SK-N-SH (cell line): ENCODE measurements at regions not wholly inside any gene's neighbourhood (a gene's known extent, or its start where the extent isn't known, plus 50 kb on each side); places are given as distances from the start of the nearest gene placed in this dataset.

Experiments used
- CTCF ChIA-PET: fragments of 300-600, 350-600 bp; formaldehyde crosslinking; extraction: SDS; loops from one replicate; lab custom pipeline; 2021; lab: Yijun Ruan, JAX
- POLR2A ChIA-PET: fragments of 350-600 bp; sonication (Branson Sonifier 250); formaldehyde crosslinking; extraction: SDS; loops from one replicate; lab custom pipeline; 2020; ENCODE audit warnings: antibody characterized with exemption, inconsistent platforms; lab: Yijun Ruan, JAX
- DNase-seq: peaks from one replicate; pipeline ENCODE4 v3.0.0; 2012
- H2AFZ ChIP-seq: fragments of 200-600 bp; sonication (generic); 2 replicates; pipeline ENCODE4 v1.8.1; 2016; ENCODE audit warnings: antibody characterized with exemption, mild to moderate bottlenecking, low read depth
- H3F3A ChIP-seq: fragments of 200-600 bp; sonication (generic); replicated peaks from 2 replicates; pipeline ENCODE3; 2016; ENCODE audit warnings: antibody characterized with exemption, mild to moderate bottlenecking; ENCODE audit not compliant: insufficient read depth
- H3K27ac ChIP-seq, 2 experiments: fragments of 200-500 bp in 1 of 2; fragments of 200-600 bp in 1 of 2; sonication (Bioruptor generic) in 1 of 2; sonication (generic), shearing (Covaris generic) in 1 of 2; 2 replicates each; pipeline versions ENCODE4 v1.5.1 to v1.6.1; 2014 to 2016; ENCODE audit warnings: low read depth in 2 of 2, inconsistent platforms in 1 of 2, low read length in 1 of 2, mild to moderate bottlenecking in 1 of 2, mixed read lengths in 1 of 2
- H3K27me3 ChIP-seq: fragments of 200-600 bp; sonication (generic), shearing (Covaris generic); 2 replicates; pipeline ENCODE4 v1.6.1; 2016; ENCODE audit warnings: mixed run types; ENCODE audit not compliant: insufficient read depth
- H3K36me3 ChIP-seq, 2 experiments: fragments of 200-500 bp in 1 of 2; fragments of 200-600 bp in 1 of 2; sonication (Bioruptor generic) in 1 of 2; sonication (generic) in 1 of 2; replicated peaks in 1 of 2; 2 replicates each; pipeline versions ENCODE3 to v1.5.1; 2014 to 2016; ENCODE audit warnings: low read length in 1 of 2, mild to moderate bottlenecking in 1 of 2; ENCODE audit not compliant: insufficient read depth in 2 of 2, control insufficient read depth in 1 of 2
- H3K4me1 ChIP-seq, 2 experiments: fragments of 200-500 bp in 1 of 2; fragments of 200-600 bp in 1 of 2; sonication (Bioruptor generic) in 1 of 2; sonication (generic), shearing (Covaris generic) in 1 of 2; 2 replicates each; pipeline versions ENCODE4 v1.5.1 to v1.6.1; 2014 to 2016; ENCODE audit warnings: low read depth in 1 of 2, low read length in 1 of 2, mixed run types in 1 of 2; ENCODE audit not compliant: insufficient read depth in 2 of 2, control insufficient read depth in 1 of 2
- H3K4me2 ChIP-seq: fragments of 200-600 bp; sonication (generic), shearing (Covaris generic); 2 replicates; pipeline ENCODE4 v1.6.1; 2017; ENCODE audit warnings: mixed run types
- H3K4me3 ChIP-seq, 2 experiments: fragments of 200-500 bp in 1 of 2; fragments of 200-600 bp in 1 of 2; sonication (Bioruptor generic) in 1 of 2; sonication (generic), shearing (Covaris generic) in 1 of 2; 2 replicates each; pipeline versions ENCODE4 v1.5.1 to v1.8.1; 2014 to 2016; ENCODE audit warnings: low read depth in 2 of 2, inconsistent platforms in 1 of 2, low read length in 1 of 2, mild to moderate bottlenecking in 1 of 2, mixed read lengths in 1 of 2, moderate library complexity in 1 of 2
- H3K79me2 ChIP-seq: fragments of 200-600 bp; sonication (generic); 2 replicates; pipeline ENCODE4 v1.8.1; 2017; ENCODE audit warnings: mild to moderate bottlenecking; ENCODE audit not compliant: insufficient read depth
- H3K9ac ChIP-seq: fragments of 200-600 bp; sonication (generic); 2 replicates; pipeline ENCODE4 v1.6.1; 2017; ENCODE audit warnings: mixed run types
- H3K9me2 ChIP-seq: fragments of 200-600 bp; sonication (generic); 2 replicates; pipeline ENCODE4 v1.6.1; 2017; ENCODE audit warnings: mixed run types
- H3K9me3 ChIP-seq: fragments of 200-600 bp; sonication (generic); 2 replicates; pipeline ENCODE4 v1.6.1; 2017; ENCODE audit warnings: mixed run types, mild to moderate bottlenecking, moderate library complexity
- H4K20me1 ChIP-seq: fragments of 200-600 bp; sonication (generic); 2 replicates; pipeline ENCODE4 v1.6.1; 2017; ENCODE audit warnings: mild to moderate bottlenecking, mixed run types; ENCODE audit not compliant: insufficient read depth
- ELF1 ChIP-seq: IDR thresholded peaks from 2 replicates; pipeline ENCODE4 v1.4.0; 2012
- EP300 ChIP-seq, 2 experiments: IDR thresholded peaks; 2 replicates each; pipeline versions ENCODE4 v1.4.0 to v1.6.1; 2012; ENCODE audit warnings: borderline replicate concordance in 1 of 2, low read depth in 1 of 2, low read length in 1 of 2
- FOSL2 ChIP-seq: IDR thresholded peaks from 2 replicates; pipeline ENCODE4 v1.4.0; 2012; ENCODE audit warnings: low read depth, mild to moderate bottlenecking, moderate library complexity, borderline replicate concordance
- GATA2 ChIP-seq: sonication (generic); formaldehyde crosslinking; IDR thresholded peaks from 2 replicates; pipeline ENCODE4 v1.5.0; 2020; ENCODE audit warnings: mild to moderate bottlenecking, missing genetic modification reagents
- IRF3 ChIP-seq: fragments of 150-350 bp; IDR thresholded peaks from 2 replicates; pipeline ENCODE4 v1.6.1; 2016; ENCODE audit warnings: mild to moderate bottlenecking, low read depth, low read length
- MXI1 ChIP-seq: IDR thresholded peaks from 2 replicates; pipeline ENCODE4 v1.6.1; 2012; ENCODE audit warnings: mild to moderate bottlenecking, low read depth, low read length, improper control_type of control experiment
- NFIC ChIP-seq: IDR thresholded peaks from 2 replicates; pipeline ENCODE4 v1.4.0; 2012; ENCODE audit warnings: borderline replicate concordance
- NRF1 ChIP-seq: IDR thresholded peaks from 2 replicates; pipeline ENCODE4 v1.6.1; 2012; ENCODE audit warnings: low read depth, mild to moderate bottlenecking, low read length
- REST ChIP-seq: IDR thresholded peaks from 2 replicates; pipeline ENCODE4 v1.6.1; 2012; ENCODE audit warnings: mild to moderate bottlenecking, low read depth, low read length, moderate library complexity
- RFX5 ChIP-seq: IDR thresholded peaks from 2 replicates; pipeline ENCODE4 v1.6.1; 2012; ENCODE audit warnings: mild to moderate bottlenecking, improper control_type of control experiment, low read length
- SMC3 ChIP-seq: IDR thresholded peaks from 2 replicates; pipeline ENCODE4 v1.6.1; 2012; ENCODE audit warnings: low read depth, low read length, improper control_type of control experiment
- TAF1 ChIP-seq: IDR thresholded peaks from 2 replicates; pipeline ENCODE4 v1.6.1; 2012; ENCODE audit warnings: low read depth, mild to moderate bottlenecking, low read length, moderate library complexity, borderline replicate concordance
- TCF12 ChIP-seq: IDR thresholded peaks from 2 replicates; pipeline ENCODE4 v1.4.0; 2012
- TEAD4 ChIP-seq: IDR thresholded peaks from 2 replicates; pipeline ENCODE4 v1.4.0; 2012; ENCODE audit warnings: mild to moderate bottlenecking, borderline replicate concordance; ENCODE audit not compliant: insufficient read depth
- USF1 ChIP-seq: IDR thresholded peaks from 2 replicates; pipeline ENCODE4 v1.4.0; 2012; ENCODE audit warnings: low read depth, borderline replicate concordance
- ZBTB33 ChIP-seq: IDR thresholded peaks from 2 replicates; pipeline ENCODE4 v1.4.0; 2012; ENCODE audit warnings: low read depth, borderline replicate concordance
- WGBS: methylation state at CpG from one replicate; pipeline ENCODE4 v1.1.6; 2017; ENCODE audit warnings: low lambda C conversion rate; 5-methylcytosine and 5-hydroxymethylcytosine counted together

- TF ChIP-seq MXI1 (no peak), ZBTB33 (no peak), FOSL2 (no peak), NRF1 (no peak), TCF12 (no peak), EP300 (IDR thresholded peaks at IDR 0.05; ENCODE audit: borderline replicate concordance in 1 of 2, low read depth in 1 of 2, low read length in 1 of 2) (no peak), IRF3 (no peak), REST (no peak), USF1 (no peak), NFIC (no peak), RFX5 (no peak), ELF1 (no peak), TAF1 (no peak), TEAD4 (no peak), GATA2 (CRISPR knock-in tag) (no peak), SMC3 (no peak)
- Histone ChIP-seq H3K4me1 (peaks cover 14 to 16% of the 10 kb centered on the region in 2 experiments; a peak in 2 of 4 replicates), H3K27me3 (no peaks in the 10 kb centered on the region), H4K20me1 (no peaks in the 10 kb centered on the region), H3K27ac (no peak overlapping the region), H3F3A (peaks cover 2% of the 10 kb centered on the region), H3K36me3 (no peaks in the 10 kb centered on the region), H3K9me2 (no peaks in the 10 kb centered on the region), H3K9me3 (no peaks in the 10 kb centered on the region), H3K9ac (no peak overlapping the region), H3K79me2 (no peaks in the 10 kb centered on the region), H2AFZ (no peak overlapping the region), H3K4me2 (no peak overlapping the region), H3K4me3 (no peak overlapping the region)
- 30% methylated on average over 3 of the region's 3 CpGs for WGBS
- POLR2A ChIA-PET = no interaction called here
- CTCF ChIA-PET = no interaction called here
- no peak for DNase-seq
Measured at GRCh38 chr20:24108581-24108980, 120.0 kb upstream of the GGTLC1 start.
